ENCODE measurements at regions not wholly inside any gene's neighbourhood (a gene's known extent, or its start where the extent isn't known, plus 50 kb on each side); places are given as distances from the start of the nearest gene placed in this dataset.

DNA sequence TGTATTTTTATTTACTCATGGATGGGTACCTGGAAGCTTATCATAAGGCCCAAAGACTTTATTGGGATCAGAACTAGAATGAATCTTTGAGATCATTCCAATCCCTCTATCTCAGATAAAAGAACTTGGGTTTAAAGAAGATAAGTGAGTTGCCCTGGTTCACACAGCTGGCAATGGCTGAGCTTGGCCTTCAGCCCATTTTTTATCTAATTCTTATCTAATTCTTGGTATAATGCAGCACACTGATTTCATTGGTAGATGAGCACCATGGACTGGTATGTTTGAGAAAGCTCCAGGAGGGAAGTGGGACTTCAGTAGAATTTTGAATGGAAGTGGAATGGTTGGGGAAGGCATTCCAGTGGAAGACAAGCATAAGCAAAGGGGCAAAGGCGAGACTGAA, 558.9 kb downstream of the REEP3 start:
- DNase-seq (ENCODE audit: low spot score in 2 of 2) = no peak
- WGBS = 85% methylated on average over 1 of the region's 1 CpG
- no peak for TF ChIP-seq POLR2A (IDR thresholded peaks at IDR 0.05)
- TF ChIP-seq POLR2AphosphoS5 (IDR thresholded peaks at IDR 0.05) = no peak
- no peak for TF ChIP-seq EP300 (IDR thresholded peaks at IDR 0.05)
- TF ChIP-seq, protein P1, sequence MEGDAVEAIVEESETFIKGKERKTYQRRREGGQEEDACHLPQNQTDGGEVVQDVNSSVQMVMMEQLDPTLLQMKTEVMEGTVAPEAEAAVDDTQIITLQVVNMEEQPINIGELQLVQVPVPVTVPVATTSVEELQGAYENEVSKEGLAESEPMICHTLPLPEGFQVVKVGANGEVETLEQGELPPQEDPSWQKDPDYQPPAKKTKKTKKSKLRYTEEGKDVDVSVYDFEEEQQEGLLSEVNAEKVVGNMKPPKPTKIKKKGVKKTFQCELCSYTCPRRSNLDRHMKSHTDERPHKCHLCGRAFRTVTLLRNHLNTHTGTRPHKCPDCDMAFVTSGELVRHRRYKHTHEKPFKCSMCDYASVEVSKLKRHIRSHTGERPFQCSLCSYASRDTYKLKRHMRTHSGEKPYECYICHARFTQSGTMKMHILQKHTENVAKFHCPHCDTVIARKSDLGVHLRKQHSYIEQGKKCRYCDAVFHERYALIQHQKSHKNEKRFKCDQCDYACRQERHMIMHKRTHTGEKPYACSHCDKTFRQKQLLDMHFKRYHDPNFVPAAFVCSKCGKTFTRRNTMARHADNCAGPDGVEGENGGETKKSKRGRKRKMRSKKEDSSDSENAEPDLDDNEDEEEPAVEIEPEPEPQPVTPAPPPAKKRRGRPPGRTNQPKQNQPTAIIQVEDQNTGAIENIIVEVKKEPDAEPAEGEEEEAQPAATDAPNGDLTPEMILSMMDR (IDR thresholded peaks at IDR 0.05) = no peak
- H3K4me3 ChIP-seq = no peak overlapping the region
- H3K9me3 ChIP-seq = no peaks in the 10 kb centered on the region
- H3K27me3 ChIP-seq = no peaks in the 10 kb centered on the region
- no peaks in the 10 kb centered on the region for H3K36me3 ChIP-seq
- no peak overlapping the region for H3K27ac ChIP-seq
- no peaks in the 10 kb centered on the region for H3K4me1 ChIP-seq

DNA sequence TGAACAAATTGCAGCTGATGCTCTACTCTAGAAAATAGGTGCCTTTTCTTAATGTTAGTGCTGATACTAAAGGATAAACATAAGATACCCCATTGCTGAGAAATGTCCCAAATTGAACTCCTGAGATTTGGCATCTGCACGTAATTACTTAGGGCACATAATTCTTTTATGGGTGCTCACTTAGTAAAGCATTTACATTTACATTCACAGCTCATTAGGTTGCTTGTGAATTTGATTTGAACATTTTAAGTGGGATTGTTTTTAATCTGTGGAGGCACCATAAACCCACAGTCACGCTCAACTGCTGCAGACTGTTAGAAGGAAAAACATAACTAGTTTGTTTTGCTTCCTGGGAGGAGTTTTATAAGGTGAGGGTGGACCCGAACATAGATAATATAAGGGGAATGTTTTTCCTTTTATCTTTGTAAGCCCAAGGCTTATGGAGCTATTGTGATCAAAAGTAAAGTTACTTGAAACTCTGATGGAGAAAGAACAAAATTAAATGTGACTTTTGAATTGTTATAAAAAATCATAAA, 560.8 kb downstream of the REEP3 start:
- H3K4me1 ChIP-seq = no peaks in the 10 kb centered on the region
- WGBS = 63% methylated on average over 3 of the region's 3 CpGs
- H3K27ac ChIP-seq = no peak overlapping the region
- no peaks in the 10 kb centered on the region for H3K9me3 ChIP-seq
- no peaks in the 10 kb centered on the region for H3K27me3 ChIP-seq
- H3K4me3 ChIP-seq = no peak overlapping the region
- DNase-seq (ENCODE audit: low spot score in 2 of 2) = no peak
- no peak for TF ChIP-seq POLR2AphosphoS5 (IDR thresholded peaks at IDR 0.05)
- TF ChIP-seq, protein P1 (IDR thresholded peaks at IDR 0.05) = no peak
- TF ChIP-seq EP300 (IDR thresholded peaks at IDR 0.05) = no peak
- no peak for TF ChIP-seq POLR2A (IDR thresholded peaks at IDR 0.05)
- H3K36me3 ChIP-seq = no peaks in the 10 kb centered on the region

DNA sequence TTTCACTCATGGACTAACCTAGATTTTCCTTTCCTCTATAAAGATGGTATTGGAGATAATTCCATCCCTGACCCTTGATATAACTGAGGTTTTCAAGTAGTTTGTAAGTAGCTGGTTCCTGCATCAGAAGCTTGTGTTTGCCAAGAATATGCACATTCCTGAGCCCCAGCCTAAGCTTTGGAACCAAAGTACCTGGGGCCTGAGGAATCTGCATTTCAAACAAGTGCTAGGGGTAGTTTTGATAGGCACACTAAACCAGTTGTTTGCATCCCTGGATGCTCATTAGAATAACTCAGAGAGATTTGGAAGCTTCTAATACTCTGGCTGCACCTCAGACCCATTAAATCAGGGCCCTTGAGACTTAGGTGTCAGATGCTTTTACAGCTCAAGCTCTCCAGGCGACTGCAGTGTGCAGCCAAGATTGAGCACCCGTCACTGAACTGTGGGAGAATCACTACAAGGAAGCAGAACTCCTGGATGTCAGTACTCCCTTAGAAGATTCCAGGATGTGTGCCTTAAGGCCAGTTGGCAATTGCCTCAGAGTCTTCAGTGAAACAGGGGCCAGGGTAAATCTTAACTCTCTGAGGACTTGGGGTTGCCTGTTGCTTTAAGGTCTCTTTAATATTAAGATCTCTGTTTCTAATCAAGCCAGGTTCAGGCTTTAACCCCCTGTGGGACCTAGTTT, 565.0 kb downstream of the REEP3 start:
- TF ChIP-seq EP300 (IDR thresholded peaks at IDR 0.05) = no peak
- no peak for TF ChIP-seq POLR2A (IDR thresholded peaks at IDR 0.05)
- TF ChIP-seq, protein P1 (IDR thresholded peaks at IDR 0.05) = no peak
- TF ChIP-seq POLR2AphosphoS5 (IDR thresholded peaks at IDR 0.05) = no peak
- no peak for DNase-seq (ENCODE audit: low spot score in 2 of 2)

DNA sequence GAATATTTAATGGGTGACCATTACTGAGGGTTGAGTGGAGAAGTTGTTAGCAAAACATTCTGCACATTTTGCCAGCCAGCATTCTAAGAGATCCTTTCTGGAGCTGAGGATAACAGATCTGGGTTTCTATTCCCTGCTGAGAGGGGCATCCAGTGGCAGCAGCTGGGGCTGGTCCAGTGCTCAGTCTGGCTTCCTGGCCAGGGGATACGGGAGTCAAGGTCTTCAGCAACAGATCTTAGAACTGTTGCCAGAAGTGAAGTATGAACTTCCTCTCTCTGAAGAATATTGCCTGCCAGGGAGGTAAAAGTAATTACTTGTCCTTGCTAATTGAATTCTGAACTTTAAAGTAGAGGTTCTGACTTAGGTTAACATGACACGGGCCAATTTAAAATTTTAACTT, 568.4 kb downstream of the REEP3 start:
- Histone ChIP-seq H3K27ac (no peak overlapping the region), H3K27me3 (no peaks in the 10 kb centered on the region), H3K9me3 (no peaks in the 10 kb centered on the region), H3K36me3 (no peaks in the 10 kb centered on the region), H3K4me3 (no peak overlapping the region), H3K4me1 (no peaks in the 10 kb centered on the region)
- TF ChIP-seq POLR2AphosphoS5 (IDR thresholded peaks at IDR 0.05) (no peak), POLR2A (IDR thresholded peaks at IDR 0.05) (no peak), EP300 (IDR thresholded peaks at IDR 0.05) (no peak)
- TF ChIP-seq, protein P1 (IDR thresholded peaks at IDR 0.05) = no peak
- no peak for DNase-seq (ENCODE audit: low spot score in 2 of 2)
- 29% methylated on average over 2 of the region's 2 CpGs for WGBS

More for the DNA sequence above, 565.0 kb downstream of the REEP3 start:
- H3K4me3 ChIP-seq = no peak overlapping the region
- H3K27ac ChIP-seq = no peak overlapping the region
- H3K9me3 ChIP-seq = no peaks in the 10 kb centered on the region
- no peaks in the 10 kb centered on the region for H3K27me3 ChIP-seq
- 51% methylated on average over 2 of the region's 2 CpGs for WGBS
- H3K36me3 ChIP-seq = no peaks in the 10 kb centered on the region
- H3K4me1 ChIP-seq = no peaks in the 10 kb centered on the region

DNA sequence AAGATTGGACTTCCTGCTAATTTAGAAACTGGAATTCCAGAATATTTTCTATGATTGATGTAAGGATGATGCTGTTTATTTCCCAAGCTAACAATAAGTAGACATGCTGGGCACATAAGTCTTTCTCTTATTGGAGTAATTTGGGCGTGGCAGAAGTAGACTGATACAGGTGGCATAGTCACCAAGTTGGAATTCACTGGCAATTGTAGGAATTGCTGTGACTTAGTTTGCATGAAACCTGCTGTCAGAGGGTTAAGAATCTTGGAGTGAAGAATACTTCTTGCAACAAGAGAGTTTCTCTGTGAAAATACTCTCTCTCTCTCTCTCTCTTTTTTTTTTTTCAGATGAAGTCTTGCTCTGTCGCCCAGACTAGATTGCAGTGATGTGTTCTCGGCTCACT, 569.7 kb downstream of the REEP3 start:
- WGBS = 82% methylated on average over 3 of the region's 3 CpGs
- no peak for DNase-seq (ENCODE audit: low spot score in 2 of 2)
- H3K4me1 ChIP-seq = no peaks in the 10 kb centered on the region
- H3K27ac ChIP-seq = no peak overlapping the region
- H3K36me3 ChIP-seq = no peaks in the 10 kb centered on the region
- H3K27me3 ChIP-seq = no peaks in the 10 kb centered on the region
- TF ChIP-seq EP300 (IDR thresholded peaks at IDR 0.05) (no peak), POLR2AphosphoS5 (IDR thresholded peaks at IDR 0.05) (no peak), POLR2A (IDR thresholded peaks at IDR 0.05) (no peak)
- TF ChIP-seq, protein P1 (IDR thresholded peaks at IDR 0.05) = no peak
- H3K4me3 ChIP-seq = no peak overlapping the region
- H3K9me3 ChIP-seq = no peaks in the 10 kb centered on the region
